Karpas-422 (cell line): ENCODE measurements at regions not wholly inside any gene's neighbourhood (a gene's known extent, or its start where the extent isn't known, plus 50 kb on each side); places are given as distances from the start of the nearest gene placed in this dataset.

Experiments used
- DNase-seq: peaks from one replicate; pipeline ENCODE4 v3.0.0-alpha.2; 2015
- H2AFZ ChIP-seq: fragments of 200-600 bp; sonication (generic); 2 replicates; pipeline ENCODE4 v1.6.1; 2014; ENCODE audit warnings: antibody characterized with exemption, low read length, mixed read lengths
- H3K27ac ChIP-seq: fragments of 200-600 bp; sonication (generic); 2 replicates; pipeline ENCODE4 v1.5.1; 2014; ENCODE audit warnings: mild to moderate bottlenecking, low read length, moderate library complexity
- H3K27me3 ChIP-seq: fragments of 200-600 bp; sonication (generic); 2 replicates; pipeline ENCODE4 v1.6.1; 2014; ENCODE audit warnings: low read length, mixed read lengths
- H3K36me3 ChIP-seq: fragments of 200-600 bp; sonication (generic); 2 replicates; pipeline ENCODE4 v1.6.1; 2014; ENCODE audit warnings: low read length, mixed read lengths; ENCODE audit not compliant: insufficient read depth
- H3K4me1 ChIP-seq: fragments of 200-600 bp; sonication (generic); 2 replicates; pipeline ENCODE4 v1.6.1; 2014; ENCODE audit warnings: mild to moderate bottlenecking, low read length, mixed read lengths
- H3K4me2 ChIP-seq: fragments of 200-600 bp; sonication (generic); 2 replicates; pipeline ENCODE4 v1.6.1; 2014; ENCODE audit warnings: low read length, low read depth, mild to moderate bottlenecking; ENCODE audit not compliant: poor library complexity, severe bottlenecking
- H3K4me3 ChIP-seq: fragments of 200-600 bp; sonication (generic); 2 replicates; pipeline ENCODE4 v1.5.1; 2014; ENCODE audit warnings: mild to moderate bottlenecking, antibody characterized with exemption, low read length, mixed read lengths
- H3K79me2 ChIP-seq: fragments of 200-600 bp; sonication (generic); 2 replicates; pipeline ENCODE4 v1.6.1; 2014; ENCODE audit warnings: mild to moderate bottlenecking, low read length, mixed read lengths
- H3K9ac ChIP-seq: fragments of 200-600 bp; sonication (generic); 2 replicates; pipeline ENCODE4 v1.6.0; 2014; ENCODE audit warnings: low read length
- H3K9me2 ChIP-seq: fragments of 200-600 bp; sonication (generic), shearing (Covaris generic); replicated peaks from 2 replicates; pipeline ENCODE4 v1.6.0; 2014; ENCODE audit warnings: mild to moderate bottlenecking, low read length, moderate library complexity; ENCODE audit not compliant: insufficient read depth
- H3K9me3 ChIP-seq: fragments of 300-700, 200-600 bp; sonication (generic); 2 replicates; pipeline ENCODE4 v1.6.1; 2014; ENCODE audit warnings: low read length, mixed read lengths
- H4K20me1 ChIP-seq: fragments of 200-600 bp; sonication (generic); 2 replicates; pipeline ENCODE4 v1.6.1; 2014; ENCODE audit warnings: mild to moderate bottlenecking, antibody characterized with exemption, low read length, low read depth; ENCODE audit not compliant: insufficient read depth

DNA sequence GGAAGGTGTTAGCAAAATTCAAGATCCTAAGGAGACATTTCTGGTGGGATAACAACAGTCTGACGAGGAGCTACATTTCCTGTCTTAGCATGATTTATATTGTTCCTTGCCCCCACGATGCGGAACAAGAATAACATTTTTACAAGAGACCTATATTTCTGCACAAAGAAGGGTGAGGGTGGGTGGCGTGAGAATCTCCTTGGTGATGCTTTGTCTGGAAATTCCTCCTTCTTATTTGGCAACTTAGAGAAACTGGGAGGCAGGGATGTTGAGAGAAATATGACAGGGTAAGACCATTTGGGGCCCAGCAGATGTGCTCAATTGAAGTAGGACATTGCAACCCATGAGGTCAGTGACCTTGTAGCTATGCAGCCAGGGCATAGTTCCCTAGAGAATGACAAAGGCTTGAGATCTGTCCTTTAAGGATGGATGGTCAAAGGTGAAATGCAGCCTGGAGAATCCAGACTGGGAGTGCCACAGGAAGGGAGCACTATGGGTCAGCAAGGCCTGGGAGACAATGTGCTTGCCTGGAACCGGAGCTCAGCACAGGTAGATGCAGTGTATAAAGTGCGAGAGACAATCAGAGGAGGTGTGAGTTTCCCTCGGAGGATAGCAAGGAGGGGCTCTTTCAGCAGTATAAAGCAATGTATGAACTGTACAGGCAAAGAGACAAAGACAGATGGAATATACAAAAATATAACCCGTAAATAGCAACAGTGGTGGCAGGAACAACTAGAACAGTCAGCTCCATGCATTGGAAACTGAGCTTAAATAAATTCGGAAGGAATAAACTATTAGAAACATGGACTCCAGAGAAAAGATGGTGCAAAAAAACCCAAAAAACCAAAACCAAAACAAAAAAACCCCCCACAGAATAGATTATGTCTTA, 317.6 kb upstream of the TBL1XR1 start:
- Histone ChIP-seq H3K9me2 (no peaks in the 10 kb centered on the region), H3K27me3 (no peaks in the 10 kb centered on the region), H3K36me3 (no peaks in the 10 kb centered on the region), H3K79me2 (no peaks in the 10 kb centered on the region), H3K4me2 (no peak overlapping the region), H2AFZ (no peak overlapping the region), H3K4me1 (no peaks in the 10 kb centered on the region), H4K20me1 (no peaks in the 10 kb centered on the region), H3K27ac (no peak overlapping the region), H3K9me3 (no peaks in the 10 kb centered on the region), H3K4me3 (no peak overlapping the region), H3K9ac (no peak overlapping the region)
- DNase-seq = no peak

DNA sequence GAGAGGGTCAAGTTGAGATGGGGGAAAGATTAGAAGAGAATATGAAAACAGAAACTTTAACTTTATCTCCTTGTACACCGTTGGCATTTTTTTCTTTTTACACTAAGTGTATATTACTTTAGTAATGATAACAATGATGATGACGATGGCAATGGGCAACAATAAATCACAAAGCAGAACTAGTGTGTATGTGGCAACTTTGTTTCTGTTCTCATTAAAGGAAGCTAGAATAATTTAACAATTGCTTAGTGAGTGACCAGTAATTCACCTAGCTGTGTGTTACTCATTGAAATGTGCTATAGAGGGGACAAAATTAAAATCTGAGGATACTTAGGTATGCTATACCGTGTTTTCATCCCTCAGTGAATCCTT, 318.5 kb upstream of the TBL1XR1 start:
- no peak overlapping the region for H3K9ac ChIP-seq

DNA sequence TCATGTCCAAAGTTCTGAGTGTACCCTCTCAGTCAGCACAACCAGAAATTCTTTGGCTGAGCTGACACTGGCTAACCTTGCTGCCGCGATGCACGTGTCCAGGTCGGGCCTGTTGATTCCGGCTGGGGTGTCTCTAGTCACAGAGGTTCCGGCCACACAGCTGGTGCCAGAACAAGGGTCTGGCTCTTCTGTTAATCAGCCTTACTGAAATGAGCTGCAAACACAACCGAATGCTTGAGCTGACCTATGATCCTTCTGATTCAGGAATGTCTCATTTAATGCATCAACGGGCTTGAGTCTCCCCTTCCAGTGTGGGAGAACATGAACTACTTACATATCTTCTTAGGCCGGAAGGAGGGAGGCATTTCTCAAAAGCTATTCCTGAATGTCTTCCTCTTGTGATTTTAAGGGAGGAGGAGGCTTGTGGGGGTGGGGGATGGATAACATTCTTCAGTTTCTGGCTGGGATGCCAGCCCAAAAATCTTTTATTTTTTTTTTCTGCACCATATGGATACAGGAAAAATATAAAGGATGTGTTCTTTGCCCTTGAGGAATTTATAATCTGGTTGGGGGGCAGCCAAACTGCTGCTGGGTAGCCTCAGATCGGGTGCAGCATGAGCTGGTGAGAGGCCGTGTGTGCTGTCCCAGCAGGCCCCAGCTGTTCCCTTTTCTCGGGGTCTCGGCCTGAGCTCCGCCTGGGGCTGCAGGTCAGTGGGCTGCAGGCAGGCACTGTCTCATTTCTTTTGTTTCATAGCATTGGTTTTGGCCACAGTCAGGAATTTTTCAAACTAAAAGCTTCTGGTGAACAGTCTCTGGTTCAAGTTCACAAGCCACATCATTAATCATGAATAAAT, 319.1 kb upstream of the TBL1XR1 start:
- H3K9me3 ChIP-seq = no peaks in the 10 kb centered on the region
- no peak overlapping the region for H3K4me2 ChIP-seq

More for the DNA sequence above, 318.5 kb upstream of the TBL1XR1 start:
- Histone ChIP-seq H3K36me3 (no peaks in the 10 kb centered on the region), H3K4me2 (no peak overlapping the region), H3K27me3 (no peaks in the 10 kb centered on the region), H4K20me1 (no peaks in the 10 kb centered on the region), H3K9me2 (no peaks in the 10 kb centered on the region), H3K27ac (no peak overlapping the region), H3K9me3 (no peaks in the 10 kb centered on the region), H3K4me3 (no peak overlapping the region), H3K4me1 (no peaks in the 10 kb centered on the region), H2AFZ (no peak overlapping the region), H3K79me2 (no peaks in the 10 kb centered on the region)
- no peak for DNase-seq

DNA sequence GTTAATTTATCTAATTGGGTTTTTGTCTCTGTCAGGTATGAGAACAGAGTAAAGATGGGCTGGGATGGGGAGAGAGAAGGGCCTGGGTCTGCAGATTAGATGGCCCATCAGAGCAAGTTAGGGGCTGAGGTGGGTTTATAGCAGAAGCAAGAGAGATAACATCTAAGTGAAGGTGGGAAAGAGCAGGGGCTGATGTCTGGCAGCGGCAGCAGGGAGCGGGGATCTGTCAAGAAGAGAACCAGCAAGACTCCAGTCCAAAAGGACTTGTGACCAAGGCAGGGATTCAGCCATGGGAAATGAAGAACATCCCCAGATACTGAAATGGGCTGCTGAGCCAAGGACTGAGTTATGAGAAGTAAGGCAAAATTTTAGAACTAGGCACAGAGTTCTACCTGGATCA, 320.6 kb upstream of the TBL1XR1 start:
- Histone ChIP-seq H3K36me3 (no peaks in the 10 kb centered on the region), H3K4me1 (no peaks in the 10 kb centered on the region), H3K27me3 (no peaks in the 10 kb centered on the region), H2AFZ (no peak overlapping the region), H3K9ac (no peak overlapping the region), H3K4me2 (no peak overlapping the region), H3K9me2 (no peaks in the 10 kb centered on the region), H3K79me2 (no peaks in the 10 kb centered on the region), H4K20me1 (no peaks in the 10 kb centered on the region), H3K9me3 (no peaks in the 10 kb centered on the region), H3K4me3 (no peak overlapping the region), H3K27ac (no peak overlapping the region)
- DNase-seq = no peak

More for the DNA sequence above, 319.1 kb upstream of the TBL1XR1 start:
- Histone ChIP-seq H2AFZ (no peak overlapping the region), H3K79me2 (no peaks in the 10 kb centered on the region), H3K27ac (no peak overlapping the region), H3K9me2 (no peaks in the 10 kb centered on the region), H4K20me1 (no peaks in the 10 kb centered on the region), H3K4me1 (no peaks in the 10 kb centered on the region), H3K27me3 (no peaks in the 10 kb centered on the region), H3K9ac (no peak overlapping the region), H3K36me3 (no peaks in the 10 kb centered on the region), H3K4me3 (no peak overlapping the region)
- no peak for DNase-seq

DNA sequence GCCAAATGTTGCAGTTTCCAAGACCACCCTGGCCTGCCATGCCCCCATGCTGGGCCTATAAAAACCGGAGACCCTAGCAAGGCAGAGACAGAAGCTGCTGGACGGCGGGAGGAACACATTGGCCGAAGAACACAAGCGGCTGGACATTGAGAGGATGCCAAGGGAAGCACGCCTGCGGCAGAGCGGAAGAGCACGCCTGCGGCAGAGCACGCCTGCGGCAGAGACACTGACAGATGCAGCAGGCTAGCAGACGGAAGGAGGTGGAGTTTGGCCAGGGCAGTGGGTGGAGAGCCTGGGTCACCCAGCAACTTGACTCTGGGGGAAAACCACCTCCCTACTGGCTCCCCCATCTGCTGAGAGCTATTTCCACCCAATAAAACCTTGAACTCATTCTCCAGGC, 322.3 kb upstream of the TBL1XR1 start:
- DNase-seq = no peak
- Histone ChIP-seq H3K27ac (no peak overlapping the region), H3K36me3 (no peaks in the 10 kb centered on the region), H3K9me3 (no peaks in the 10 kb centered on the region), H3K4me3 (no peak overlapping the region), H3K9ac (no peak overlapping the region), H3K79me2 (no peaks in the 10 kb centered on the region), H3K4me1 (no peaks in the 10 kb centered on the region), H3K4me2 (no peak overlapping the region), H3K9me2 (no peaks in the 10 kb centered on the region), H2AFZ (no peak overlapping the region), H3K27me3 (no peaks in the 10 kb centered on the region), H4K20me1 (no peaks in the 10 kb centered on the region)

DNA sequence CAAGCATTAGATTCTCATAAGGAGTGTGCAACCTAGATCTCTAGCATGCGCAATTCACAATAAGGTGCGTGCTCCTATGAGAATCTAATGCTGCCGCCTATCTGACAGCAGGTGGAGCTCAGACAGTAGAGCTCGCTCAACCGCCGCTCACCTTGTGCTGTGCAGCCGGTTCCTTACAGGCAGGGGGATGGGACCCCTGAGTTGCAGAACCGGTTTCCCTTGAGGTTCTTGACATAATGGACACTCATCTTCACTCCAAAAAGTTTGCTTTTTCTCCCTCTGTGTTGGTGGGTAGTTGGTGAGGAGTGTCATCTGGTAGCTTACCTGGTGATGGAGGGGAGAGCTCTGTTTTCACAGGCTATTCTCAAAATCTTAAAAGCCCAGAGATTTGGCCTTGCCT, 324.0 kb upstream of the TBL1XR1 start:
- H3K4me2 ChIP-seq = no peak overlapping the region
- no peaks in the 10 kb centered on the region for H3K79me2 ChIP-seq
- H3K27ac ChIP-seq = no peak overlapping the region
- no peak for DNase-seq
- no peaks in the 10 kb centered on the region for H3K27me3 ChIP-seq
- H3K36me3 ChIP-seq = no peaks in the 10 kb centered on the region
- no peak overlapping the region for H2AFZ ChIP-seq
- no peaks in the 10 kb centered on the region for H4K20me1 ChIP-seq
- no peaks in the 10 kb centered on the region for H3K9me2 ChIP-seq
- H3K4me1 ChIP-seq = no peaks in the 10 kb centered on the region
- H3K4me3 ChIP-seq = no peak overlapping the region
- H3K9ac ChIP-seq = no peak overlapping the region
- no peaks in the 10 kb centered on the region for H3K9me3 ChIP-seq

DNA sequence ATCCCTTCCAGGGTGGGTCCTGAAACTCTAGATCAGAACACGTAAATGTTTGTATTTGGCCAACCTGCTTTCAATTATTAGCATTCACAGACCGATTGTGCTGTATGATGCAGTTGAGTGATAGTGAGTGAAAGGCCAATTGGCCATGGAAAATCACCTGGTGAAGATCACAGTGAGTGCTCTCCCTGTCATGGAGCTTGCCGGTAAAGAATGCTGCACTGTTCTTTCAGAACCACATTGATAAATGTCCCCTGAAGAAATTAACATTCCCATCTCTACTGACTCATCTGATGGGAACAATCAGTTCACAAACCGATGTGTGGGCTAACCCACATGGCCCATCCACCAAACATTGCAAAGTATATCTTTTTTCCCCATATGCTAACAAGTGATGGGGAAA, 324.8 kb upstream of the TBL1XR1 start:
- no peak overlapping the region for H2AFZ ChIP-seq
- no peaks in the 10 kb centered on the region for H3K9me2 ChIP-seq
- H4K20me1 ChIP-seq = no peaks in the 10 kb centered on the region
- H3K79me2 ChIP-seq = no peaks in the 10 kb centered on the region
- no peaks in the 10 kb centered on the region for H3K4me1 ChIP-seq
- no peaks in the 10 kb centered on the region for H3K9me3 ChIP-seq
- no peak overlapping the region for H3K4me3 ChIP-seq
- H3K9ac ChIP-seq = no peak overlapping the region
- no peak overlapping the region for H3K4me2 ChIP-seq
- no peaks in the 10 kb centered on the region for H3K36me3 ChIP-seq
- no peak for DNase-seq
- no peak overlapping the region for H3K27ac ChIP-seq
- H3K27me3 ChIP-seq = no peaks in the 10 kb centered on the region

DNA sequence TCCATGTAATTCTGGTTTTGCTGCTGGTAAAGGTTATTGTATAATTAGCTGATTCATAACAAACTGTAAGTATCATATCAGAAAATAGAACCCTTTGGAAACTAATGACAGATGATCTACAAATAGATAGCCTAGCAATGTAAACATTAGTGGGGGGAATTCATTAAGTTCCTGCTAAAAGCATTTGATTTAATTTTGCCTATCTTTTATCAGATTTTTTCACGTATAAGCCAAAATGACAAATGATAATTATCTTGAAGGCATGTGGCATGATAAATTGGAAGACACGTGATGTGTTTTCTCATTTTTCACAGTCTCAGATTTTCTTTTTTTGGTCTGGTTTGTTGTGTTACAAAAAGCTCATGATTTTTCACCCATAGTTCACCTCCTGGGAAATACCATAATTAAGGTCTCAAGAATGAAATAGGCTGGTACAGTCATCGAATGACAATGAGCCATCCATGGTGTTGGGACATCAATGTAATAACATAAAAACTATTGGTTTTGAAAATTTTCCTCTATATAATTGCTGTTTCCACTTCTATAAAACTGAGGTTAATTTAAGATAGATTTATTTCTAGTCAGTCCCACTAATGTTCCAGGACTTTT, 325.9 kb upstream of the TBL1XR1 start:
- no peak overlapping the region for H3K27ac ChIP-seq
- H3K4me2 ChIP-seq = no peak overlapping the region
- H3K9me2 ChIP-seq = no peaks in the 10 kb centered on the region
- H3K27me3 ChIP-seq = no peaks in the 10 kb centered on the region
- H3K79me2 ChIP-seq = no peaks in the 10 kb centered on the region
- no peak for DNase-seq
- H3K9ac ChIP-seq = no peak overlapping the region
- H3K4me3 ChIP-seq = no peak overlapping the region
- H3K9me3 ChIP-seq = no peaks in the 10 kb centered on the region
- H2AFZ ChIP-seq = no peak overlapping the region
- no peaks in the 10 kb centered on the region for H3K4me1 ChIP-seq
- no peaks in the 10 kb centered on the region for H3K36me3 ChIP-seq
- H4K20me1 ChIP-seq = no peaks in the 10 kb centered on the region
